ENCODE measurements at regions not wholly inside any gene's neighbourhood (a gene's known extent, or its start where the extent isn't known, plus 50 kb on each side); places are given as distances from the start of the nearest gene placed in this dataset.
"Not testable (repeated sequence)": the region's sequence is repeated elsewhere in the genome, so short reads cannot be mapped to it uniquely, and the experiment has no call there.

DNA sequence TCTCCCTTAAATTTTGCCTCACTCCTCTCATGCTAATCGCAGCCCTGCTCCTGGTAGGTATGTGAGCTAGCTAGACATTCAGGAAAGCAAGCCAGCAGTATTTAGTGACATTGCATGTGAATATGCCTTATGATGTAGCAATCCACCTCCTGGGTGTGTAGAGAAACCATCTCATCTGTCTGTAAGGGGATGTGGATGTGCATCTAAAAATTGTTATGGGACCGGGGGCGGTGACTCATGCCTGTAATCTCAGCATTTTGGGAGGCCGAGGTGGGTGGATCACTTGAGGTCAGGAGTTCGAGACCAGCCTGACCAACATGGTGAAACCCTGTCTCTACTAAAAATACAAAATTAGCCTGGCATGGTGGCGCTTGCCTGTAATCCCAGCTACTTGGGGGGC is 60.1 kb upstream of the KIT start:
- TF ChIP-seq FOXA1 (IDR thresholded peaks at IDR 0.05); EGR1 (IDR thresholded peaks at IDR 0.05; ENCODE audit: low read depth in 2 of 2): not testable (repeated sequence)
- TF ChIP-seq, protein P1, sequence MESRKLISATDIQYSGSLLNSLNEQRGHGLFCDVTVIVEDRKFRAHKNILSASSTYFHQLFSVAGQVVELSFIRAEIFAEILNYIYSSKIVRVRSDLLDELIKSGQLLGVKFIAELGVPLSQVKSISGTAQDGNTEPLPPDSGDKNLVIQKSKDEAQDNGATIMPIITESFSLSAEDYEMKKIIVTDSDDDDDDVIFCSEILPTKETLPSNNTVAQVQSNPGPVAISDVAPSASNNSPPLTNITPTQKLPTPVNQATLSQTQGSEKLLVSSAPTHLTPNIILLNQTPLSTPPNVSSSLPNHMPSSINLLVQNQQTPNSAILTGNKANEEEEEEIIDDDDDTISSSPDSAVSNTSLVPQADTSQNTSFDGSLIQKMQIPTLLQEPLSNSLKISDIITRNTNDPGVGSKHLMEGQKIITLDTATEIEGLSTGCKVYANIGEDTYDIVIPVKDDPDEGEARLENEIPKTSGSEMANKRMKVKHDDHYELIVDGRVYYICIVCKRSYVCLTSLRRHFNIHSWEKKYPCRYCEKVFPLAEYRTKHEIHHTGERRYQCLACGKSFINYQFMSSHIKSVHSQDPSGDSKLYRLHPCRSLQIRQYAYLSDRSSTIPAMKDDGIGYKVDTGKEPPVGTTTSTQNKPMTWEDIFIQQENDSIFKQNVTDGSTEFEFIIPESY (IDR thresholded peaks at IDR 0.05), result not testable (repeated sequence)
- TF ChIP-seq, protein P2, sequence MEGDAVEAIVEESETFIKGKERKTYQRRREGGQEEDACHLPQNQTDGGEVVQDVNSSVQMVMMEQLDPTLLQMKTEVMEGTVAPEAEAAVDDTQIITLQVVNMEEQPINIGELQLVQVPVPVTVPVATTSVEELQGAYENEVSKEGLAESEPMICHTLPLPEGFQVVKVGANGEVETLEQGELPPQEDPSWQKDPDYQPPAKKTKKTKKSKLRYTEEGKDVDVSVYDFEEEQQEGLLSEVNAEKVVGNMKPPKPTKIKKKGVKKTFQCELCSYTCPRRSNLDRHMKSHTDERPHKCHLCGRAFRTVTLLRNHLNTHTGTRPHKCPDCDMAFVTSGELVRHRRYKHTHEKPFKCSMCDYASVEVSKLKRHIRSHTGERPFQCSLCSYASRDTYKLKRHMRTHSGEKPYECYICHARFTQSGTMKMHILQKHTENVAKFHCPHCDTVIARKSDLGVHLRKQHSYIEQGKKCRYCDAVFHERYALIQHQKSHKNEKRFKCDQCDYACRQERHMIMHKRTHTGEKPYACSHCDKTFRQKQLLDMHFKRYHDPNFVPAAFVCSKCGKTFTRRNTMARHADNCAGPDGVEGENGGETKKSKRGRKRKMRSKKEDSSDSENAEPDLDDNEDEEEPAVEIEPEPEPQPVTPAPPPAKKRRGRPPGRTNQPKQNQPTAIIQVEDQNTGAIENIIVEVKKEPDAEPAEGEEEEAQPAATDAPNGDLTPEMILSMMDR (IDR thresholded peaks at IDR 0.05; ENCODE audit: low read depth, low read length, missing input control), result not testable (repeated sequence)
